ENCODE measurements at regions not wholly inside any gene's neighbourhood (a gene's known extent, or its start where the extent isn't known, plus 50 kb on each side); places are given as distances from the start of the nearest gene placed in this dataset.

GRCh38 chr10:130921461-130921860, 390.1 kb downstream of the TCERG1L start:
- no peak overlapping the region for H3K23ac ChIP-seq (ENCODE audit: insufficient read length, low read depth, low read length)
- H2AFZ ChIP-seq (ENCODE audit: low read length) = no peak overlapping the region
- no peaks in the 10 kb centered on the region for H3K79me1 ChIP-seq (ENCODE audit: insufficient read depth, low read depth, low read length, poor library complexity, severe bottlenecking)
- H4K91ac ChIP-seq (ENCODE audit: insufficient read length, low read depth, low read length) = no peak overlapping the region
- H3T11ph ChIP-seq (ENCODE audit: low read length) = no peak overlapping the region
- Mint-ChIP-seq H3K9me3 (peaks cover 0 to 5% of the 10 kb centered on the region in 2 experiments; a peak in 2 of 5 replicates), H3K36me3 (ENCODE audit: insufficient read depth in 1 of 3, low read depth in 3 of 3) (peaks cover 0 to 3% (median 3%) of the 10 kb centered on the region in 3 experiments; a peak in 1 of 7 replicates), H3K4me3 (no peak overlapping the region), H3K4me1 (no peaks in the 10 kb centered on the region), H3K27me3 (ENCODE audit: low read depth) (peaks cover 7% of the 10 kb centered on the region), H3K27ac (no peak overlapping the region)
- H3K4me1 ChIP-seq (ENCODE audit: insufficient read depth, low read length) = no peaks in the 10 kb centered on the region
- no peak overlapping the region for H3K4ac ChIP-seq (ENCODE audit: low read depth, low read length)
- H3K56ac ChIP-seq (ENCODE audit: insufficient read length, low read depth, low read length) = no peak overlapping the region
- no peaks in the 10 kb centered on the region for H3K9me3 ChIP-seq (ENCODE audit: control insufficient read depth, low read depth, low read length)
- no peak overlapping the region for H3K4me2 ChIP-seq (ENCODE audit: insufficient read depth, insufficient read length, low read length)
- H4K5ac ChIP-seq (ENCODE audit: insufficient read length, low read depth, low read length) = no peak overlapping the region
- no peak overlapping the region for H4K8ac ChIP-seq (replicated peaks; ENCODE audit: insufficient read length, low read depth, low read length)
- H2BK120ac ChIP-seq (ENCODE audit: low read depth, low read length, poor library complexity, severe bottlenecking) = no peak overlapping the region
- H2AK5ac ChIP-seq (ENCODE audit: insufficient read length, low read length) = no peak overlapping the region
- no peak overlapping the region for H3K9ac ChIP-seq (ENCODE audit: extremely low read depth, insufficient read length, low read length)
- H3K79me2 ChIP-seq (ENCODE audit: insufficient read depth, low read length) = no peaks in the 10 kb centered on the region
- no peaks in the 10 kb centered on the region for H3K23me2 ChIP-seq (ENCODE audit: insufficient read length, low read depth, low read length, poor library complexity, severe bottlenecking)
- no CpG with 5 or more reads among the region's 4 CpGs for WGBS (ENCODE audit: extremely low coverage, insufficient read length, low lambda C conversion rate)
- H3K27me3 ChIP-seq (ENCODE audit: insufficient read depth, low read length) = no peaks in the 10 kb centered on the region
- no peak overlapping the region for H3K14ac ChIP-seq (ENCODE audit: insufficient read depth, low read length)
- H3K27ac ChIP-seq (ENCODE audit: insufficient read length, low read depth, low read length) = no peak overlapping the region
- DNase-seq = no peak
- H3K18ac ChIP-seq (ENCODE audit: insufficient read length, low read depth, low read length) = no peak overlapping the region
- no peak overlapping the region for H2BK20ac ChIP-seq (ENCODE audit: low read depth, low read length, poor library complexity, severe bottlenecking)
- no peaks in the 10 kb centered on the region for H4K20me1 ChIP-seq (ENCODE audit: control insufficient read depth, insufficient read depth, insufficient read length)
- no peak overlapping the region for H2BK15ac ChIP-seq (ENCODE audit: low read depth, low read length)
- no peak overlapping the region for H2BK12ac ChIP-seq (ENCODE audit: insufficient read length, low read depth, low read length)
- no peak for TF ChIP-seq CTCF (conservative IDR thresholded peaks at IDR 0.05)
- H2BK5ac ChIP-seq (ENCODE audit: insufficient read length, low read length) = no peak overlapping the region

Measured in H9 (cell line).